ENCODE measurements at regions not wholly inside any gene's neighbourhood (a gene's known extent, or its start where the extent isn't known, plus 50 kb on each side); places are given as distances from the start of the nearest gene placed in this dataset.

- no peak for TF ChIP-seq CTCF (IDR thresholded peaks at IDR 0.05)
- no peak for TF ChIP-seq POLR2A (IDR thresholded peaks at IDR 0.05)
These were observed 430.1 kb downstream of the GABRG1 start for GRCh38 chr4:45693746-45694145.

Data from right lobe of liver (tissue), 4 donors.